Esophagus squamous epithelium (tissue), 5 donors: ENCODE measurements at regions not wholly inside any gene's neighbourhood (a gene's known extent, or its start where the extent isn't known, plus 50 kb on each side); places are given as distances from the start of the nearest gene placed in this dataset.

ENCODE experiments used
- DNase-seq: peaks from one replicate; lab custom pipeline; 2025; lab: John Stamatoyannopoulos, UW
- H3K27ac ChIP-seq, 4 donors: fragments of 200-600 bp; sonication (generic); one replicate each; pipeline ENCODE4 v1.5.1; 2016 to 2019; ENCODE audit warnings: mild to moderate bottlenecking in 1 of 4
- H3K27me3 ChIP-seq, 4 donors: fragments of 200-600 bp; sonication (generic); 1 replicate in 3 of 4; 2 replicates in 1 of 4; pipeline versions ENCODE4 v1.5.1 to v1.6.0; 2017 to 2021; ENCODE audit warnings: antibody characterized with exemption in 1 of 4
- H3K36me3 ChIP-seq, 3 donors: fragments of 200-600 bp; sonication (generic); one replicate each; pipeline ENCODE4 v1.5.1; 2016 to 2019
- H3K4me1 ChIP-seq, 3 donors: fragments of 200-600 bp; sonication (generic); one replicate each; pipeline ENCODE4 v1.5.1; 2017 to 2019
- H3K4me3 ChIP-seq, 4 donors: fragments of 200-600 bp; sonication (generic); 1 replicate in 3 of 4; 2 replicates in 1 of 4; pipeline ENCODE4 v1.5.1; 2016 to 2019; ENCODE audit warnings: mild to moderate bottlenecking in 2 of 4, moderate library complexity in 1 of 4
- H3K9me3 ChIP-seq, 3 donors: fragments of 200-600 bp; sonication (generic); one replicate each; pipeline ENCODE4 v1.5.1; 2016 to 2019
- POLR2A ChIP-seq, 4 donors: fragments of 450-650 bp; IDR thresholded peaks; one replicate each; pipeline ENCODE4 v1.6.1; 2017; ENCODE audit warnings: antibody characterized with exemption in 4 of 4, mild to moderate bottlenecking in 4 of 4, moderate library complexity in 3 of 4
- WGBS, 2 donors: methylation state at CpG; one replicate each; pipeline ENCODE4 v1.1.5; 2018; 5-methylcytosine and 5-hydroxymethylcytosine counted together
- intact Hi-C: fragments of 100-400 bp; cut with DNase I; formaldehyde crosslinking; loops from one replicate; pipeline ENCODE4 v1.15.0; 2022
- TF ChIP-seq, protein P1 (sequence below), 6 experiments: fragments of 450-650 bp in 4 of 6; fragments of 200-600 bp in 2 of 6; sonication (generic) in 2 of 6; IDR thresholded peaks; one replicate each; pipeline ENCODE4 v1.5.1; 2016 to 2019; ENCODE audit warnings: antibody characterized with exemption in 6 of 6, mild to moderate bottlenecking in 4 of 6, moderate library complexity in 4 of 6
- donor health status: DM: yes; HTN: yes; CAD: no.

- Histone ChIP-seq H3K27ac (no peak overlapping the region), H3K9me3 (no peaks in the 10 kb centered on the region), H3K36me3 (no peaks in the 10 kb centered on the region), H3K4me1 (no peaks in the 10 kb centered on the region), H3K27me3 (no peaks in the 10 kb centered on the region), H3K4me3 (no peak overlapping the region)
- TF ChIP-seq POLR2A (IDR thresholded peaks at IDR 0.05), result no peak
- TF ChIP-seq, protein P1, sequence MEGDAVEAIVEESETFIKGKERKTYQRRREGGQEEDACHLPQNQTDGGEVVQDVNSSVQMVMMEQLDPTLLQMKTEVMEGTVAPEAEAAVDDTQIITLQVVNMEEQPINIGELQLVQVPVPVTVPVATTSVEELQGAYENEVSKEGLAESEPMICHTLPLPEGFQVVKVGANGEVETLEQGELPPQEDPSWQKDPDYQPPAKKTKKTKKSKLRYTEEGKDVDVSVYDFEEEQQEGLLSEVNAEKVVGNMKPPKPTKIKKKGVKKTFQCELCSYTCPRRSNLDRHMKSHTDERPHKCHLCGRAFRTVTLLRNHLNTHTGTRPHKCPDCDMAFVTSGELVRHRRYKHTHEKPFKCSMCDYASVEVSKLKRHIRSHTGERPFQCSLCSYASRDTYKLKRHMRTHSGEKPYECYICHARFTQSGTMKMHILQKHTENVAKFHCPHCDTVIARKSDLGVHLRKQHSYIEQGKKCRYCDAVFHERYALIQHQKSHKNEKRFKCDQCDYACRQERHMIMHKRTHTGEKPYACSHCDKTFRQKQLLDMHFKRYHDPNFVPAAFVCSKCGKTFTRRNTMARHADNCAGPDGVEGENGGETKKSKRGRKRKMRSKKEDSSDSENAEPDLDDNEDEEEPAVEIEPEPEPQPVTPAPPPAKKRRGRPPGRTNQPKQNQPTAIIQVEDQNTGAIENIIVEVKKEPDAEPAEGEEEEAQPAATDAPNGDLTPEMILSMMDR (IDR thresholded peaks at IDR 0.05), result no peak
- 73 to 93% methylated on average over 5 of the region's 5 CpGs for WGBS, 2 donors
- intact Hi-C loops, result no loop called here
- no peak for DNase-seq
These were observed 87.3 kb upstream of the DMD start for GRCh38 chrX:33298622-33299021.

DNA sequence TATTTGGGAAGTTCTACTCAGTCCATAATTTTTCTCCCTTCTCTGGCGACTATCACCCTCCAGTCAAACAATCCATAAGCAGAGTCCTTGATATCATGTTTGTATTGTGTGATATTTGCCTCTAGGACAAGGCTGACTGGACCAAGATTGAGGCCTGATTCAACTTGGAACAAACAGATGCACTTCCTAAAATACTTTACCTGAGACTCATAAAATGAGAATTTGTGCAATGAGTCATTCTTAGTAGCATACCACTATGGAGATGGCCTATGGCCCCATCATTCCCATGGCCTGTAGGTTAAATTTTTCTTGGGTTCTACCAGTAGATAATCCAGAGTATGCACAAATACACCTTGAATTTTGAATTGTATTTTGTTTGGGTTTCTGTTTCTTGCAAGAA is 74.2 kb upstream of the DMD start:
- intact Hi-C loops, result no loop called here
- H3K4me3 ChIP-seq, result no peak overlapping the region
- H3K9me3 ChIP-seq, result no peaks in the 10 kb centered on the region
- DNase-seq, result no peak
- WGBS, 2 donors, result 41 to 67% methylated on average over 1 of the region's 1 CpG
- H3K27ac ChIP-seq, result no peak overlapping the region
- no peaks in the 10 kb centered on the region for H3K36me3 ChIP-seq
- H3K27me3 ChIP-seq, result no peaks in the 10 kb centered on the region
- no peak for TF ChIP-seq POLR2A (IDR thresholded peaks at IDR 0.05)
- TF ChIP-seq, protein P1 (IDR thresholded peaks at IDR 0.05), result no peak
- H3K4me1 ChIP-seq, result no peaks in the 10 kb centered on the region

GRCh38 chrX:33277046-33277445 is 65.7 kb upstream of the DMD start:
- 74 to 79% methylated on average over 2 to 3 of the region's 3 CpGs for WGBS, 2 donors
- no peak for TF ChIP-seq POLR2A (IDR thresholded peaks at IDR 0.05)
- TF ChIP-seq, protein P1 (IDR thresholded peaks at IDR 0.05), result no peak
- H3K9me3 ChIP-seq, result no peaks in the 10 kb centered on the region
- H3K4me1 ChIP-seq, result no peaks in the 10 kb centered on the region
- no peak for DNase-seq
- no peaks in the 10 kb centered on the region for H3K27me3 ChIP-seq
- no peaks in the 10 kb centered on the region for H3K36me3 ChIP-seq
- no peak overlapping the region for H3K4me3 ChIP-seq
- no peak overlapping the region for H3K27ac ChIP-seq
- intact Hi-C loops, result no loop called here

GRCh38 chrX:33273535-33273934 is 62.2 kb upstream of the DMD start:
- H3K4me3 ChIP-seq, result no peak overlapping the region
- no peak overlapping the region for H3K27ac ChIP-seq
- intact Hi-C loops, result no loop called here
- TF ChIP-seq POLR2A (IDR thresholded peaks at IDR 0.05), result no peak
- TF ChIP-seq, protein P1 (IDR thresholded peaks at IDR 0.05), result no peak
- H3K9me3 ChIP-seq, result no peaks in the 10 kb centered on the region
- no peaks in the 10 kb centered on the region for H3K36me3 ChIP-seq
- 80 to 100% methylated on average over 1 of the region's 1 CpG for WGBS, 2 donors
- H3K4me1 ChIP-seq, result no peaks in the 10 kb centered on the region
- no peaks in the 10 kb centered on the region for H3K27me3 ChIP-seq
- DNase-seq, result no peak

- 45 to 78% methylated on average over 1 of the region's 1 CpG for WGBS, 2 donors
- Histone ChIP-seq H3K27me3 (no peaks in the 10 kb centered on the region), H3K9me3 (no peaks in the 10 kb centered on the region), H3K4me1 (no peaks in the 10 kb centered on the region), H3K27ac (no peak overlapping the region), H3K36me3 (no peaks in the 10 kb centered on the region), H3K4me3 (no peak overlapping the region)
- DNase-seq, result no peak
- TF ChIP-seq, protein P1 (IDR thresholded peaks at IDR 0.05), result no peak
- TF ChIP-seq POLR2A (IDR thresholded peaks at IDR 0.05), result no peak
- intact Hi-C loops, result no loop called here
These were observed 61.6 kb upstream of the DMD start for GRCh38 chrX:33272986-33273385.
